HEK293 (cell line): ENCODE measurements at regions not wholly inside any gene's neighbourhood (a gene's known extent, or its start where the extent isn't known, plus 50 kb on each side); places are given as distances from the start of the nearest gene placed in this dataset.
"Not testable (repeated sequence)": the region's sequence is repeated elsewhere in the genome, so short reads cannot be mapped to it uniquely, and the experiment has no call there.

Experiments
- CTCF ChIA-PET: fragments of 350-600 bp; formaldehyde crosslinking; extraction: SDS; loops from one replicate; lab custom pipeline; 2021; ENCODE audit warnings: antibody characterized with exemption; lab: Yijun Ruan, JAX
- POLR2A ChIA-PET: fragments of 300-600 bp; formaldehyde crosslinking; extraction: SDS; loops from one replicate; lab custom pipeline; 2020; ENCODE audit warnings: antibody characterized with exemption, inconsistent platforms; lab: Yijun Ruan, JAX
- H3K27ac ChIP-seq: fragments of 200-500 bp; sonication (Bioruptor generic); 2 replicates; pipeline ENCODE4 v1.5.1; 2014; ENCODE audit warnings: low read depth, low read length, control low read depth, inconsistent platforms; ENCODE audit errors: extremely low read depth
- H3K36me3 ChIP-seq, 2 experiments: fragments of 200-500 bp in 1 of 2; sonication (Bioruptor generic) in 1 of 2; 1 replicate in 1 of 2; 2 replicates in 1 of 2; pipeline ENCODE4 v1.5.1; 2014 to 2017; ENCODE audit warnings: inconsistent platforms in 2 of 2, low read length in 2 of 2; ENCODE audit not compliant: control insufficient read depth in 2 of 2, insufficient read depth in 1 of 2
- H3K4me1 ChIP-seq: fragments of 200-500 bp; sonication (Bioruptor generic); 2 replicates; pipeline ENCODE4 v1.5.1; 2014; ENCODE audit warnings: mild to moderate bottlenecking, low read length, inconsistent platforms; ENCODE audit not compliant: control insufficient read depth, insufficient read depth
- H3K4me3 ChIP-seq: 2 replicates; pipeline ENCODE4 v1.5.1; 2011; ENCODE audit warnings: low read depth, mild to moderate bottlenecking, control low read depth, low read length, moderate library complexity
- H3K9me3 ChIP-seq: fragments of 200-500 bp; sonication (Bioruptor generic); 2 replicates; pipeline ENCODE4 v1.5.1; 2014; ENCODE audit warnings: low read depth, low read length, inconsistent platforms; ENCODE audit not compliant: control insufficient read depth, insufficient read depth
- EGR2 ChIP-seq: fragments of 450-650 bp; formaldehyde crosslinking; IDR thresholded peaks from 2 replicates; pipeline ENCODE4 v1.5.1; 2016; ENCODE audit warnings: low read depth, missing biosample characterization, missing genetic modification characterization
- GLIS1 ChIP-seq: fragments of 450-650 bp; formaldehyde crosslinking; IDR thresholded peaks from 2 replicates; pipeline ENCODE4 v1.5.1; 2016; ENCODE audit warnings: missing biosample characterization, missing genetic modification characterization
- SALL2 ChIP-seq: fragments of 450-650 bp; formaldehyde crosslinking; IDR thresholded peaks from 2 replicates; pipeline ENCODE4 v1.5.0; 2017; ENCODE audit warnings: missing biosample characterization, mild to moderate bottlenecking, missing genetic modification characterization, borderline replicate concordance
- ZBTB49 ChIP-seq: fragments of 450-650 bp; formaldehyde crosslinking; IDR thresholded peaks from 2 replicates; pipeline ENCODE4 v1.5.1; 2016; ENCODE audit warnings: missing biosample characterization, missing genetic modification characterization, low read depth
- ZFHX2 ChIP-seq: fragments of 450-650 bp; formaldehyde crosslinking; conservative IDR thresholded peaks from 2 replicates; pipeline ENCODE4 v1.5.1; 2016; ENCODE audit warnings: missing biosample characterization, missing genetic modification characterization
- ZIC2 ChIP-seq: fragments of 450-650 bp; formaldehyde crosslinking; IDR thresholded peaks from 2 replicates; pipeline ENCODE4 v1.5.1; 2016; ENCODE audit warnings: missing biosample characterization, missing genetic modification characterization
- ZNF2 ChIP-seq: fragments of 450-650 bp; formaldehyde crosslinking; IDR thresholded peaks from 2 replicates; pipeline ENCODE4 v1.5.1; 2016; ENCODE audit warnings: missing biosample characterization, missing genetic modification characterization
- ZNF24 ChIP-seq: fragments of 450-650 bp; formaldehyde crosslinking; IDR thresholded peaks from 2 replicates; pipeline ENCODE4 v1.5.1; 2016; ENCODE audit warnings: missing biosample characterization, missing genetic modification characterization
- ZNF596 ChIP-seq: fragments of 450-650 bp; IDR thresholded peaks from 2 replicates; pipeline ENCODE4 v1.5.0; 2018; ENCODE audit warnings: missing biosample characterization, mild to moderate bottlenecking, missing genetic modification characterization, moderate library complexity
- TF ChIP-seq, protein P1 (sequence below): fragments of 450-650 bp; formaldehyde crosslinking; IDR thresholded peaks from 2 replicates; pipeline ENCODE4 v1.5.1; 2016; ENCODE audit warnings: missing biosample characterization, missing genetic modification characterization
- TF ChIP-seq, protein P2 (sequence below): fragments of 450-650 bp; formaldehyde crosslinking; IDR thresholded peaks from 2 replicates; pipeline ENCODE4 v1.5.1; 2016; ENCODE audit warnings: missing biosample characterization, missing genetic modification characterization, low read depth
- TF ChIP-seq, protein P3 (sequence below): fragments of 450-650 bp; formaldehyde crosslinking; IDR thresholded peaks from 2 replicates; pipeline ENCODE4 v1.5.1; 2016; ENCODE audit warnings: missing biosample characterization, missing genetic modification characterization

DNA sequence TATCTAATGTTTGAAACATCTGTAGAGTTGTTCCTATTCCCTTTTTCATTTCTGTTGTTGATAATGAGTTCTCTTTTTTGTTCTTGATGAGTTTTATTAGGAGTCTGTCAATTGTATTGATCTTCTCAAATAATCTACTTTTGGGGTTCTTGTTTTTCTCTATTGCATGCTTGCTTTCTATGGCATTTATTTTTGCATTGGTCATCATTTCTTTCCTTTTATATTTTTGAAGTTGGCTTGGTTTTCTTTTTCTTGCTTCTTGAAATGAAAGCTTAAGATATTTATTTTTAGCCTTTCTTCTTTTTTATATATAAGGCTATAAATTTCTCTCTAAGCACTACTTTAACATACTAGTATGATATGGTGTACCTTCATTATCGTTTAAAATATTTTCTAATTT is 381.8 kb downstream of the NPHP4 start:
- H3K4me3 ChIP-seq = no peak overlapping the region
- ChIA-PET CTCF (no interaction called here), POLR2A (no interaction called here)
- H3K4me1 ChIP-seq = no peaks in the 10 kb centered on the region
- H3K36me3 ChIP-seq = no peaks in the 10 kb centered on the region
- no peaks in the 10 kb centered on the region for H3K9me3 ChIP-seq
- TF ChIP-seq, protein P1, sequence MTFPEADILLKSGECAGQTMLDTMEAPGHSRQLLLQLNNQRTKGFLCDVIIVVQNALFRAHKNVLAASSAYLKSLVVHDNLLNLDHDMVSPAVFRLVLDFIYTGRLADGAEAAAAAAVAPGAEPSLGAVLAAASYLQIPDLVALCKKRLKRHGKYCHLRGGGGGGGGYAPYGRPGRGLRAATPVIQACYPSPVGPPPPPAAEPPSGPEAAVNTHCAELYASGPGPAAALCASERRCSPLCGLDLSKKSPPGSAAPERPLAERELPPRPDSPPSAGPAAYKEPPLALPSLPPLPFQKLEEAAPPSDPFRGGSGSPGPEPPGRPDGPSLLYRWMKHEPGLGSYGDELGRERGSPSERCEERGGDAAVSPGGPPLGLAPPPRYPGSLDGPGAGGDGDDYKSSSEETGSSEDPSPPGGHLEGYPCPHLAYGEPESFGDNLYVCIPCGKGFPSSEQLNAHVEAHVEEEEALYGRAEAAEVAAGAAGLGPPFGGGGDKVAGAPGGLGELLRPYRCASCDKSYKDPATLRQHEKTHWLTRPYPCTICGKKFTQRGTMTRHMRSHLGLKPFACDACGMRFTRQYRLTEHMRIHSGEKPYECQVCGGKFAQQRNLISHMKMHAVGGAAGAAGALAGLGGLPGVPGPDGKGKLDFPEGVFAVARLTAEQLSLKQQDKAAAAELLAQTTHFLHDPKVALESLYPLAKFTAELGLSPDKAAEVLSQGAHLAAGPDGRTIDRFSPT (tag by site-specific recombination) = no peak
- TF ChIP-seq ZNF2 (tag by site-specific recombination) (no peak), EGR2 (tag by site-specific recombination) (no peak)
- TF ChIP-seq, protein P2, sequence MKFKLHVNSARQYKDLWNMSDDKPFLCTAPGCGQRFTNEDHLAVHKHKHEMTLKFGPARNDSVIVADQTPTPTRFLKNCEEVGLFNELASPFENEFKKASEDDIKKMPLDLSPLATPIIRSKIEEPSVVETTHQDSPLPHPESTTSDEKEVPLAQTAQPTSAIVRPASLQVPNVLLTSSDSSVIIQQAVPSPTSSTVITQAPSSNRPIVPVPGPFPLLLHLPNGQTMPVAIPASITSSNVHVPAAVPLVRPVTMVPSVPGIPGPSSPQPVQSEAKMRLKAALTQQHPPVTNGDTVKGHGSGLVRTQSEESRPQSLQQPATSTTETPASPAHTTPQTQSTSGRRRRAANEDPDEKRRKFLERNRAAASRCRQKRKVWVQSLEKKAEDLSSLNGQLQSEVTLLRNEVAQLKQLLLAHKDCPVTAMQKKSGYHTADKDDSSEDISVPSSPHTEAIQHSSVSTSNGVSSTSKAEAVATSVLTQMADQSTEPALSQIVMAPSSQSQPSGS (tag by site-specific recombination) = no peak
- H3K27ac ChIP-seq = no peak overlapping the region

DNA sequence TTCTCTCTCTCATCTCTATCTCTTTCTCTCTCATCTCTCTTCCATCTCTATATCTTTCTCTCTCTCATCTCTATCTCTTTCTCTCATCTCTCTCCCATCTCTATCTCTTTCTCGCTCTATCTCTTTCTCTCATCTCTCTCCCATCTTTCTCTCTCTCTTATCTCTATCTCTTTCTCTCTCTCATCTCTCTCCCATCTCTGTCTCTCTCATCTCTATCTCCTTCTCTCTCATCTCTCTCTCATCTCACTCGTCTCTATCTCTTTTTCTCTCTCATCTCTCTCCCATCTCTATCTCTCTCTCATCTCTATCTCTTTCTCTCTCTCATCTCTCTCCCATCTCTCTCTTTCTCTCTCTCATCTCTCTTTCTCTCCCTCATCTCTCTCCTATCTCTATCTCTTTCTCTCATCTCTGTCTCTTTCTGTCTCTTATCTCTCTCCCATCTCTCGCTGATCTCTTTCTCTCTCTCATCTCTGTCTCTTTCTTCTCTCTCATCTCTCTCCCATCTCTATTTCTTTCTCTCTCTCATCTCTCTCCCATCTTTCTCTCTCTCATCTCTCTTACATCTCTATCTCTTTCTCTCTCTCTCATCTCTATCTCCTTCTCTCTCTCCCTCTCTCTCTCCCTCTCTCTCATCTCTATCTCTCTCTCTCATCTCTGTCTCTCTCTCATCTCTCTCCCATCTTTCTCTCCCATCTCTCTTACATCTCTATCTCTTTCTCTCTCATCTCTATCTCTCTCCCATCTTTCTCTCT is 388.7 kb downstream of the NPHP4 start:
- H3K4me1 ChIP-seq = no peaks in the 10 kb centered on the region
- H3K9me3 ChIP-seq = no peaks in the 10 kb centered on the region
- ChIA-PET POLR2A (no interaction called here), CTCF (no interaction called here)
- no peaks in the 10 kb centered on the region for H3K36me3 ChIP-seq
- H3K27ac ChIP-seq = no peak overlapping the region
- peak; percentile 81 for TF ChIP-seq ZNF596
- no peak for TF ChIP-seq ZNF24
- no peak overlapping the region for H3K4me3 ChIP-seq

DNA sequence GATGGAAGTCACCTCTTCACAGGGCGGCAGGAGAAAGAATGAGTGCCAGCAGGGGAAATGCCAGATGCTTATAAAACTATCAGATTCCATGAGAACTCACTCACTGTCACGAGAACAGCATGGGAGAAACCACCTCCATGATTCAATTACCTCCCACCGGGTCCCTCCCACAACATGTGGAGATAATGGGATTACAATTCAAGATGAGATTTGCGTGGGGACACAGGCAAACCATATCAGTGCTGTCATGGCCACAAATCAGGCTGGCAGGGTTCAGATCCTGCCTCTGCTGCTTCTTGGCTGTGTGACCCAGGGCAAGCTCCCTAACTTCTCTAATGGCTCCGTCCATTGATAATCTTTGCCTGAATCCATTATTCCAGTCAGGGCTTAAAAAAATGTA is 389.5 kb downstream of the NPHP4 start:
- CTCF ChIA-PET, H3K9me3 ChIP-seq, H3K27ac ChIP-seq, H3K4me3 ChIP-seq, H3K4me1 ChIP-seq, H3K36me3 ChIP-seq, POLR2A ChIA-PET: not testable (repeated sequence)
- TF ChIP-seq ZFHX2 (tag by site-specific recombination) (peak; percentile 82), ZIC2 (tag by site-specific recombination) (peak; percentile 17; the same call in 1 of the 2 replicates)

GRCh38 chr1:5601516-5601915 is 390.7 kb downstream of the NPHP4 start:
- Histone ChIP-seq H3K27ac (no peak overlapping the region), H3K4me1 (no peaks in the 10 kb centered on the region), H3K9me3 (no peaks in the 10 kb centered on the region), H3K36me3 (no peaks in the 10 kb centered on the region), H3K4me3 (no peak overlapping the region)
- ChIA-PET CTCF (no interaction called here), POLR2A (interaction anchor here (0.7 kb wide), 1 partner anchor 381 kb away, joined by 7 read pairs; no protein-coding TSS in a partner anchor)
- TF ChIP-seq ZBTB49 (tag by site-specific recombination) = no peak
- no peak for TF ChIP-seq ZNF596
- TF ChIP-seq, protein P3, sequence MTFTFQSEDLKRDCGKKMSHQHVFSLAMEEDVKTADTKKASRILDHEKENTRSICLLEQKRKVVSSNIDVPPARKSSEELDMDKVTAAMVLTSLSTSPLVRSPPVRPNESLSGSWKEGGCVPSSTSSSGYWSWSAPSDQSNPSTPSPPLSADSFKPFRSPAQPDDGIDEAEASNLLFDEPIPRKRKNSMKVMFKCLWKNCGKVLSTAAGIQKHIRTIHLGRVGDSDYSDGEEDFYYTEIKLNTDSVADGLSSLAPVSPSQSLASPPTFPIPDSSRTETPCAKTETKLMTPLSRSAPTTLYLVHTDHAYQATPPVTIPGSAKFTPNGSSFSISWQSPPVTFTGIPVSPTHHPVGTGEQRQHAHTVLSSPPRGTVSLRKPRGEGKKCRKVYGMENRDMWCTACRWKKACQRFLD (tag by site-specific recombination) = no peak
- TF ChIP-seq ZIC2 (tag by site-specific recombination) = peak; percentile 72
- no peak for TF ChIP-seq SALL2
- TF ChIP-seq GLIS1 (tag by site-specific recombination) = 0 out of 2 replicates have a peak, but pooled peaks have one; percentile 18
